Body of pancreas (tissue), 4 donors: ENCODE measurements at regions not wholly inside any gene's neighbourhood (a gene's known extent, or its start where the extent isn't known, plus 50 kb on each side); places are given as distances from the start of the nearest gene placed in this dataset.

Experiments
- CTCF ChIP-seq, 7 experiments: fragments of 450-650 bp in 4 of 7; fragments of 200-600 bp in 3 of 7; sonication (generic) in 3 of 7; IDR thresholded peaks; one replicate each; pipeline ENCODE4 v1.5.1; 2016 to 2019; ENCODE audit warnings: antibody characterized with exemption in 7 of 7
- POLR2A ChIP-seq, 3 donors: fragments of 450-650 bp; IDR thresholded peaks; one replicate each; pipeline ENCODE4 v1.6.1; 2016; ENCODE audit warnings: antibody characterized with exemption in 3 of 3, mild to moderate bottlenecking in 2 of 3

GRCh38 chr6:11290027-11290426 lies 57.6 kb upstream of the NEDD9 start:
- TF ChIP-seq CTCF (IDR thresholded peaks at IDR 0.05) (no peak), POLR2A (IDR thresholded peaks at IDR 0.05) (no peak)
